ENCODE measurements at regions not wholly inside any gene's neighbourhood (a gene's known extent, or its start where the extent isn't known, plus 50 kb on each side); places are given as distances from the start of the nearest gene placed in this dataset.

- TF ChIP-seq CTCF (IDR thresholded peaks at IDR 0.05), result no peak
- TF ChIP-seq POLR2A (IDR thresholded peaks at IDR 0.05), result no peak
Observed at GRCh38 chr1:58848818-58849411, 65.1 kb upstream of the JUN start.
